ENCODE measurements at regions not wholly inside any gene's neighbourhood (a gene's known extent, or its start where the extent isn't known, plus 50 kb on each side); places are given as distances from the start of the nearest gene placed in this dataset.

- DNase-seq (ENCODE audit: low spot score): no peak
Measured at GRCh38 chr10:117927332-117927731, 119.4 kb downstream of the RAB11FIP2 start.

GRCh38 chr10:117927871-117928270 lies 118.9 kb downstream of the RAB11FIP2 start:
- DNase-seq (ENCODE audit: low spot score): no peak

GRCh38 chr10:117928281-117928680 lies 118.5 kb downstream of the RAB11FIP2 start:
- no peak for DNase-seq (ENCODE audit: low spot score)

- no peak for DNase-seq (ENCODE audit: low spot score)
Measured at GRCh38 chr10:117928741-117929140, 118.0 kb downstream of the RAB11FIP2 start.

- DNase-seq (ENCODE audit: low spot score): no peak
Measured at GRCh38 chr10:117929327-117930067, 117.2 kb downstream of the RAB11FIP2 start.

- no peak for DNase-seq (ENCODE audit: low spot score)
Measured at GRCh38 chr10:117931078-117931477, 115.7 kb downstream of the RAB11FIP2 start.

GRCh38 chr10:117933036-117933435 lies 113.7 kb downstream of the RAB11FIP2 start:
- DNase-seq (ENCODE audit: low spot score): no peak

- no peak for DNase-seq (ENCODE audit: low spot score)
Measured at GRCh38 chr10:117934477-117934876, 112.3 kb downstream of the RAB11FIP2 start.

GRCh38 chr10:117936141-117936540 lies 110.6 kb downstream of the RAB11FIP2 start:
- peak; percentile 87 for DNase-seq (ENCODE audit: low spot score)

- DNase-seq (ENCODE audit: low spot score): peak; percentile 57
Measured at GRCh38 chr10:117936566-117936965, 110.2 kb downstream of the RAB11FIP2 start.

- DNase-seq (ENCODE audit: low spot score): no peak
Measured at GRCh38 chr10:117936976-117937375, 109.8 kb downstream of the RAB11FIP2 start.

- DNase-seq (ENCODE audit: low spot score): no peak
Measured at GRCh38 chr10:117938104-117938503, 108.6 kb downstream of the RAB11FIP2 start.

GRCh38 chr10:117942226-117942625 lies 104.5 kb downstream of the RAB11FIP2 start:
- peak; percentile 21 for DNase-seq (ENCODE audit: low spot score)

GRCh38 chr10:117944676-117945447 lies 101.9 kb downstream of the RAB11FIP2 start:
- DNase-seq (ENCODE audit: low spot score): no peak

- DNase-seq (ENCODE audit: low spot score): no peak
Measured at GRCh38 chr10:117945651-117946050, 101.1 kb downstream of the RAB11FIP2 start.

- no peak for DNase-seq (ENCODE audit: low spot score)
Measured at GRCh38 chr10:117946525-117947070, 100.1 kb downstream of the RAB11FIP2 start.

- DNase-seq (ENCODE audit: low spot score): no peak
Measured at GRCh38 chr10:117948493-117948892, 98.2 kb downstream of the RAB11FIP2 start.

- no peak for DNase-seq (ENCODE audit: low spot score)
Measured at GRCh38 chr10:117950408-117950807, 96.3 kb downstream of the RAB11FIP2 start.
